ENCODE measurements at regions not wholly inside any gene's neighbourhood (a gene's known extent, or its start where the extent isn't known, plus 50 kb on each side); places are given as distances from the start of the nearest gene placed in this dataset.

DNA sequence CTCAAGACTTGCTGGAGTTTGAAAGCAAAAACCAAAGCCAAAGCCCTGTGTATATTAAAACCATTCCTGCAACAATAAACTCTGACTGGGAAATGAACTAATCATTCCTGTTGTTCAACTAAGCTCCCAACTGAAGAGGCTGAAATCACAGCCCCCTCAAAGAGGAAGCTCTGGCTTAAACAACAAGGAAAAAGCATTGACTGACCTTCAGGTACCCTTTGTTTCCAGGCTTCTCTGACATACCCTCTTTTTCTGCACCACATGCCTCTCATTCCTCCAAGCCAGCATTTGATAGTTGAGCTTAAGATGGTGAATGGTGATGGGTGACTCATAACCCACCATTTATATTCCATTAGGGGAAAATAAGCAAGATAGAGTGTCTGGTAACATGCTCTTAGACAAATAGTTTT, 470.9 kb upstream of the SOX9 start:
- TF ChIP-seq CTCF (IDR thresholded peaks at IDR 0.05; ENCODE audit: extremely low read depth in 1 of 2, insufficient read depth in 1 of 2, low read depth in 1 of 2, low read length in 2 of 2) (no peak), POLR2AphosphoS5 (IDR thresholded peaks at IDR 0.05; ENCODE audit: insufficient read depth, low read depth, low read length) (no peak), MYC (IDR thresholded peaks at IDR 0.05; ENCODE audit: low read depth, low read length) (no peak)

All from endothelial cell of umbilical vein (primary cell).